ENCODE measurements at regions not wholly inside any gene's neighbourhood (a gene's known extent, or its start where the extent isn't known, plus 50 kb on each side); places are given as distances from the start of the nearest gene placed in this dataset.

DNA sequence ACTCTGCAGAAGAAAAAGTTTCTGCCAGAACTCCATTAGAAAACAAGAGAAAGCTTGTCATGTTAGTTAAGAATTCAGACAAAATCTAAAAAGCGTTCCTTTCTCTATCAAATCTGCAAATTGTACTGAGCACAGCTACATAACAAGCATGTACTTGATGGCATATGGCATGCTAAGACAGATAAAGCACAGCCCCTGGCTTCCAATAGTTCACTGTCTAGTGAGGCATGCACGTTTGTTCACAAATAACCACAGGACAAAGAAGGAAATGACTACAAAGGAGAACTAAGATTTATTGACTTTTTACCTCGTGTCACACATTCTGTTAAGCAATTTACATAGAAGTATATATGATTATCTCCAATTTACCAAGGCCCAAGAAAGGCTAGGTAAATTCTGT is 518.2 kb upstream of the TLE4 start:
- Histone ChIP-seq H3K4me3 (ENCODE audit: low read depth, low read length, poor library complexity, severe bottlenecking) (no peak overlapping the region), H3K9me3 (ENCODE audit: low read depth, low read length, poor library complexity, severe bottlenecking) (no peaks in the 10 kb centered on the region), H3K27me3 (replicated peaks; ENCODE audit: insufficient read depth, low read depth, low read length, poor library complexity) (no peaks in the 10 kb centered on the region), H3K27ac (ENCODE audit: low read depth, low read length, poor library complexity, severe bottlenecking) (no peak overlapping the region), H3K4me1 (ENCODE audit: insufficient read depth, low read length, poor library complexity, severe bottlenecking) (no peaks in the 10 kb centered on the region), H3K36me3 (ENCODE audit: insufficient read depth, low read length, poor library complexity, severe bottlenecking) (no peaks in the 10 kb centered on the region)
- BruUV-seq (replicated peaks), result no TSS peak
- TF ChIP-seq CTCF (conservative IDR thresholded peaks at IDR 0.05; ENCODE audit: low read depth, low read length), result no peak
- TF ChIP-seq EZH2 (IDR thresholded peaks at IDR 0.05; ENCODE audit: borderline replicate concordance, low read depth, low read length, poor library complexity, severe bottlenecking), result no peak
- CTCF ChIA-PET, result interaction anchor here (0.6 kb wide), 1 partner anchor 80 kb away, joined by 4 read pairs; no protein-coding TSS in a partner anchor
- DNase-seq (ENCODE audit: low spot score), result no peak
- intact Hi-C loops (cut with micrococcal nuclease; ENCODE audit: unreplicated experiment), result no loop called here
- POLR2A ChIA-PET (ENCODE audit: low non-redundant PET), result no interaction called here

- no peak for TF ChIP-seq CTCF (conservative IDR thresholded peaks at IDR 0.05; ENCODE audit: low read depth, low read length)
- TF ChIP-seq EZH2 (IDR thresholded peaks at IDR 0.05; ENCODE audit: borderline replicate concordance, low read depth, low read length, poor library complexity, severe bottlenecking), result no peak
- Histone ChIP-seq H3K27ac (ENCODE audit: low read depth, low read length, poor library complexity, severe bottlenecking) (no peak overlapping the region), H3K4me1 (ENCODE audit: insufficient read depth, low read length, poor library complexity, severe bottlenecking) (no peaks in the 10 kb centered on the region), H3K4me3 (ENCODE audit: low read depth, low read length, poor library complexity, severe bottlenecking) (no peak overlapping the region), H3K36me3 (ENCODE audit: insufficient read depth, low read length, poor library complexity, severe bottlenecking) (no peaks in the 10 kb centered on the region), H3K27me3 (replicated peaks; ENCODE audit: insufficient read depth, low read depth, low read length, poor library complexity) (no peaks in the 10 kb centered on the region), H3K9me3 (ENCODE audit: low read depth, low read length, poor library complexity, severe bottlenecking) (no peaks in the 10 kb centered on the region)
- no TSS peak for BruUV-seq (replicated peaks)
- CTCF ChIA-PET, result interaction anchor here (0.6 kb wide), 1 partner anchor 79 kb away, joined by 4 read pairs; no protein-coding TSS in a partner anchor
- POLR2A ChIA-PET (ENCODE audit: low non-redundant PET), result no interaction called here
- no peak for DNase-seq (ENCODE audit: low spot score)
- intact Hi-C loops (cut with micrococcal nuclease; ENCODE audit: unreplicated experiment), result no loop called here
These were observed 517.3 kb upstream of the TLE4 start for GRCh38 chr9:79054500-79054899.

DNA sequence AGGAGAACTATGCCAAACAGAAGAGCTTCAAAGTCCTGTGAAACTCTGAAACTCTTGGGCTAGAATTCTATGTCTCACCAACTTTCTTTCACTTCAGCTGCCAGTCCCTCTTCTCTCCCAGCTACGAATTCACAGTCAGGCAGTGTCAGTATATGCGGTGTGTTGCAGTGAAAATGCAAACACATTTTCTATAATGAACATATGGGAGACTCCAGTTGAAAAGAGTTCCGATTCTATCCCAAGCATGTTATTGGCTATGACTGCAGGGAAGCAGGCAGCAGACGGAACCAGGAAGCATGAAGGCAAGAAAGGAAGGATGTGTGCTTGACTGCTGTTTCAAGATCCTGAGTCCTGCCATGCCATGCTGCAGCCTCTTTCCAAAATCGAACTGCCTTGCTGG is 515.7 kb upstream of the TLE4 start:
- Histone ChIP-seq H3K27me3 (replicated peaks; ENCODE audit: insufficient read depth, low read depth, low read length, poor library complexity) (no peaks in the 10 kb centered on the region), H3K27ac (ENCODE audit: low read depth, low read length, poor library complexity, severe bottlenecking) (no peak overlapping the region), H3K9me3 (ENCODE audit: low read depth, low read length, poor library complexity, severe bottlenecking) (no peaks in the 10 kb centered on the region), H3K4me3 (ENCODE audit: low read depth, low read length, poor library complexity, severe bottlenecking) (no peak overlapping the region), H3K4me1 (ENCODE audit: insufficient read depth, low read length, poor library complexity, severe bottlenecking) (no peaks in the 10 kb centered on the region), H3K36me3 (ENCODE audit: insufficient read depth, low read length, poor library complexity, severe bottlenecking) (no peaks in the 10 kb centered on the region)
- ChIA-PET CTCF (no interaction called here), POLR2A (ENCODE audit: low non-redundant PET) (interaction anchor here (0.6 kb wide), 1 partner anchor 74 kb away, joined by 9 read pairs; no protein-coding TSS in a partner anchor)
- intact Hi-C loops (cut with micrococcal nuclease; ENCODE audit: unreplicated experiment), result no loop called here
- no peak for DNase-seq (ENCODE audit: low spot score)
- BruUV-seq (replicated peaks), result no TSS peak
- TF ChIP-seq CTCF (conservative IDR thresholded peaks at IDR 0.05; ENCODE audit: low read depth, low read length), result no peak
- TF ChIP-seq EZH2 (IDR thresholded peaks at IDR 0.05; ENCODE audit: borderline replicate concordance, low read depth, low read length, poor library complexity, severe bottlenecking), result no peak

Measured in A673 (cell line).